Trophoblast cell (in vitro differentiated cells and primary cell): ENCODE measurements at regions not wholly inside any gene's neighbourhood (a gene's known extent, or its start where the extent isn't known, plus 50 kb on each side); places are given as distances from the start of the nearest gene placed in this dataset.

Experiments used
- DNase-seq, 2 donors: peaks; one replicate each; pipeline ENCODE4 v3.0.0-alpha.2; 2016
- H2AFZ ChIP-seq: 2 replicates; pipeline ENCODE4 v1.6.1; 2013; ENCODE audit warnings: low read length, moderate library complexity, mild to moderate bottlenecking; ENCODE audit not compliant: insufficient read depth, poor library complexity
- H2AK5ac ChIP-seq: 2 replicates; pipeline ENCODE4 v1.6.1; 2013; ENCODE audit warnings: mild to moderate bottlenecking, low read length
- H2BK120ac ChIP-seq: 2 replicates; pipeline ENCODE4 v1.6.1; 2013; ENCODE audit warnings: low read length, mild to moderate bottlenecking, moderate library complexity; ENCODE audit not compliant: insufficient read depth, poor library complexity
- H2BK12ac ChIP-seq: 2 replicates; pipeline ENCODE4 v1.6.1; 2013; ENCODE audit warnings: mild to moderate bottlenecking, low read length, moderate library complexity
- H2BK5ac ChIP-seq: 2 replicates; pipeline ENCODE4 v1.6.1; 2013; ENCODE audit warnings: low read length, low read depth, moderate library complexity, mild to moderate bottlenecking; ENCODE audit not compliant: poor library complexity
- H3K14ac ChIP-seq: 2 replicates; pipeline ENCODE4 v1.6.1; 2013; ENCODE audit warnings: mild to moderate bottlenecking, low read length
- H3K18ac ChIP-seq: 2 replicates; pipeline ENCODE4 v1.6.1; 2013; ENCODE audit warnings: mild to moderate bottlenecking, low read length
- H3K23ac ChIP-seq: 2 replicates; pipeline ENCODE4 v1.6.1; 2013; ENCODE audit warnings: low read length
- H3K27ac ChIP-seq: 2 replicates; pipeline ENCODE4 v1.5.1; 2013; ENCODE audit warnings: low read depth, mild to moderate bottlenecking, inconsistent platforms, low read length, moderate library complexity
- H3K27me3 ChIP-seq: 2 replicates; pipeline ENCODE4 v1.6.1; 2013; ENCODE audit warnings: inconsistent platforms, mild to moderate bottlenecking, low read length, moderate library complexity; ENCODE audit not compliant: insufficient read depth
- H3K36me3 ChIP-seq, 2 experiments: 1 replicate in 1 of 2; 2 replicates in 1 of 2; pipeline ENCODE4 v1.6.1; 2013; ENCODE audit warnings: low read length in 2 of 2, mild to moderate bottlenecking in 2 of 2, moderate library complexity in 1 of 2; ENCODE audit not compliant: insufficient read depth in 2 of 2, control insufficient read depth in 1 of 2
- H3K4ac ChIP-seq: 2 replicates; pipeline ENCODE4 v1.6.1; 2013; ENCODE audit warnings: low read depth, mild to moderate bottlenecking, low read length, moderate library complexity
- H3K4me1 ChIP-seq, 2 experiments: 1 replicate in 1 of 2; 2 replicates in 1 of 2; pipeline ENCODE4 v1.6.1; 2013; ENCODE audit warnings: low read length in 2 of 2, mild to moderate bottlenecking in 2 of 2, moderate library complexity in 1 of 2; ENCODE audit not compliant: insufficient read depth in 2 of 2, control insufficient read depth in 1 of 2
- H3K4me2 ChIP-seq: 2 replicates; pipeline ENCODE4 v1.6.1; 2013; ENCODE audit warnings: inconsistent platforms, mild to moderate bottlenecking, low read length, moderate library complexity
- H3K4me3 ChIP-seq: 2 replicates; pipeline ENCODE4 v1.5.1; 2013; ENCODE audit warnings: mild to moderate bottlenecking, low read depth, low read length, inconsistent platforms
- H3K79me1 ChIP-seq: one replicate; pipeline ENCODE4 v1.6.1; 2013; ENCODE audit warnings: low read length
- H3K79me2 ChIP-seq: 2 replicates; pipeline ENCODE4 v1.6.1; 2013; ENCODE audit warnings: low read length, mild to moderate bottlenecking; ENCODE audit not compliant: control insufficient read depth, insufficient read depth, poor library complexity
- H3K9ac ChIP-seq: 2 replicates; pipeline ENCODE4 v1.6.1; 2013; ENCODE audit warnings: mild to moderate bottlenecking, low read length
- H3K9me3 ChIP-seq: 2 replicates; pipeline ENCODE4 v1.6.1; 2013; ENCODE audit warnings: low read depth, mild to moderate bottlenecking, control low read depth, inconsistent platforms, low read length; ENCODE audit not compliant: insufficient read depth
- H4K12ac ChIP-seq: 2 replicates; pipeline ENCODE4 v1.6.1; 2013; ENCODE audit warnings: low read depth, mild to moderate bottlenecking, low read length, moderate library complexity
- H4K8ac ChIP-seq: 2 replicates; pipeline ENCODE4 v1.6.1; 2013; ENCODE audit warnings: low read depth, mild to moderate bottlenecking, low read length, moderate library complexity
- H4K91ac ChIP-seq: one replicate; pipeline ENCODE4 v1.6.1; 2013; ENCODE audit warnings: low read depth, mild to moderate bottlenecking, low read length, moderate library complexity
- whole genome bisulfite sequencing: extraction: QIAGEN DNeasy Blood & Tissue Kit; methylation state at CpG from one replicate; pipeline ENCODE4 v1.1.7; 2013; ENCODE audit warnings: missing lambda C conversion rate; ENCODE audit not compliant: insufficient read length, insufficient coverage; ENCODE audit errors: extremely low coverage; 5-methylcytosine and 5-hydroxymethylcytosine counted together

GRCh38 chr9:115397591-115398312 is 279.8 kb upstream of the TNC start:
- WGBS, result no CpG with 5 or more reads among the region's 4 CpGs

DNA sequence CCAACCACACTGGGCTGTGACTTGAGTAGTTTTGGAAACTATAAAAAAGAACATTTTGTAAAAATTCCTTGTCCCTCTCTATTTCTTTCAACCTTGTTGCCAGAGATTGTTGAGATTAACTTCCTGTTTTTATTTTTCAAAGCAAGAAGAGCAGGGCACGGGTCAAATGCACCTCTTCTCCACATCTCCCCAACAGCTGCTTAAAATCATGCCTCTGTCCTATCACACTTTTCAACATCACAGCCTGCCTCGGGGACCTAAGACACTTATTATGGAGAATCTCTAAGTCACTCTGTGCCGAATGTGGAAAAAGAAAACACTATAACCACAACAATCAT is 280.3 kb upstream of the TNC start:
- Histone ChIP-seq H4K12ac (no peak overlapping the region), H3K4me1 (peaks cover 0 to 3% of the 10 kb centered on the region in 2 experiments), H3K4me3 (no peak overlapping the region), H3K23ac (no peak overlapping the region), H3K36me3 (no peaks in the 10 kb centered on the region), H3K4me2 (no peak overlapping the region), H3K9ac (no peak overlapping the region), H2BK120ac (no peak overlapping the region), H3K14ac (no peak overlapping the region), H4K91ac (no peak overlapping the region), H3K9me3 (no peaks in the 10 kb centered on the region), H3K4ac (no peak overlapping the region), H4K8ac (no peak overlapping the region), H3K27me3 (no peaks in the 10 kb centered on the region), H3K27ac (no peak overlapping the region), H2AK5ac (no peak overlapping the region), H2BK12ac (no peak overlapping the region), H3K79me1 (no peaks in the 10 kb centered on the region), H2AFZ (no peak overlapping the region), H3K79me2 (no peaks in the 10 kb centered on the region), H3K18ac (no peak overlapping the region), H2BK5ac (no peak overlapping the region)
- WGBS, result no CpG with 5 or more reads among the region's 3 CpGs
- DNase-seq, result no peak

More at GRCh38 chr9:115397591-115398312, 279.8 kb upstream of the TNC start:
- peak overlapping the region; percentile 46 for H3K9ac ChIP-seq
- no peaks in the 10 kb centered on the region for H3K79me2 ChIP-seq
- no peak overlapping the region for H3K14ac ChIP-seq
- H2BK120ac ChIP-seq, result no peak overlapping the region
- H3K79me1 ChIP-seq, result no peaks in the 10 kb centered on the region
- no peak overlapping the region for H3K18ac ChIP-seq
- no peak overlapping the region for H4K91ac ChIP-seq
- H4K12ac ChIP-seq, result no peak overlapping the region
- H2AFZ ChIP-seq, result no peak overlapping the region
- no peak overlapping the region for H3K4ac ChIP-seq
- H2BK5ac ChIP-seq, result no peak overlapping the region
- H3K23ac ChIP-seq, result peak overlapping the region; percentile 73
- DNase-seq, result no peak
- H2BK12ac ChIP-seq, result no peak overlapping the region
- no peaks in the 10 kb centered on the region for H3K27me3 ChIP-seq
- H3K36me3 ChIP-seq, result no peaks in the 10 kb centered on the region
- no peak overlapping the region for H3K27ac ChIP-seq
- no peak overlapping the region for H3K4me3 ChIP-seq
- H2AK5ac ChIP-seq, result no peak overlapping the region
- no peaks in the 10 kb centered on the region for H3K9me3 ChIP-seq
- no peak overlapping the region for H3K4me2 ChIP-seq
- H3K4me1 ChIP-seq, result peaks cover 0 to 3% of the 10 kb centered on the region in 2 experiments
- H4K8ac ChIP-seq, result no peak overlapping the region

DNA sequence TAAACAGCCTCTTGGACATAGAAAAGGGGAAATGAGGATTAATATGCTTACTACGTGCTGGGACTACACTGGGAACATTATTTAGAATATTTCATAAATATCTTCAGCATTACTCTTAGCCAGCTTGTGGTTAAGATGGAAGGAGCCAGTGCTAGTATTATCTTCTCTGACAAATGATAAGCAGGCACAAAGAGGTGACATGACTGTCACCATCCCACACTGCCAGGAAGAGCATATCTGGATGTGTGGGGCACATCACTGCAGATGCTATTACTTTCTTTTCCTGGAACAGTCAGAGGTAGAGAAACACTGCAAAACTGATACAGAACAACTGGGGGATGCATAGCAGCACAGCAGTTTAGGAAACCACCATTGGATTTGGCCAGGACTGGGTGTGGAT is 281.0 kb upstream of the TNC start:
- H3K9me3 ChIP-seq, result no peaks in the 10 kb centered on the region
- no peak overlapping the region for H3K4ac ChIP-seq
- no peaks in the 10 kb centered on the region for H3K36me3 ChIP-seq
- DNase-seq, result no peak
- H3K79me1 ChIP-seq, result no peaks in the 10 kb centered on the region
- no peak overlapping the region for H3K14ac ChIP-seq
- no peaks in the 10 kb centered on the region for H3K79me2 ChIP-seq
- H2BK120ac ChIP-seq, result no peak overlapping the region
- WGBS, result no CpG with 5 or more reads among the region's 1 CpG
- no peak overlapping the region for H3K9ac ChIP-seq
- H2BK5ac ChIP-seq, result no peak overlapping the region
- no peak overlapping the region for H3K4me3 ChIP-seq
- H3K27me3 ChIP-seq, result no peaks in the 10 kb centered on the region
- H3K27ac ChIP-seq, result no peak overlapping the region
- H2BK12ac ChIP-seq, result no peak overlapping the region
- peaks cover 0 to 3% of the 10 kb centered on the region in 2 experiments for H3K4me1 ChIP-seq
- no peak overlapping the region for H4K91ac ChIP-seq
- H3K23ac ChIP-seq, result no peak overlapping the region
- H3K4me2 ChIP-seq, result no peak overlapping the region
- no peak overlapping the region for H2AFZ ChIP-seq
- H4K12ac ChIP-seq, result no peak overlapping the region
- no peak overlapping the region for H4K8ac ChIP-seq
- H2AK5ac ChIP-seq, result no peak overlapping the region
- H3K18ac ChIP-seq, result no peak overlapping the region

DNA sequence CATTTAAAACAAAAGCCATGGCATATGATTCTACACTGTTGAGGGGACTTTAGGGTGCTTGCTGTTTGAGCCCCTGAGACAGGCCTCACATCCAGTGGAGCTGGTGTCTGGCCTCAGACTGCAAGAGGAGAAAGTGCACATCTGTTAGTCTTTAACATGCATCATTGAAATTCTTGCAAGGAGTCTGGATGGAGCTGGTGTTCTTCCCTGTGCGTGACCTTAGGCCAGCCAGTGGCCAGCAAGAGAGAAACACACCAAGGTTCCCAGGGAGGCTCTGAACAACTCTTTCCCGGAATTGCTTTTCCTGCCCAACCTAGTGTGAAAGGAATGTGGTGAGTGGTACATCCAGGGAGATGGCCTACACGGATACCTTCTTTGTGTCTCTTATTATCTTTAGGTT is 282.8 kb upstream of the TNC start:
- H3K27ac ChIP-seq, result no peak overlapping the region
- DNase-seq, result no peak
- H4K91ac ChIP-seq, result no peak overlapping the region
- no peak overlapping the region for H2BK12ac ChIP-seq
- H2AK5ac ChIP-seq, result no peak overlapping the region
- H2BK120ac ChIP-seq, result no peak overlapping the region
- no peak overlapping the region for H4K8ac ChIP-seq
- no peaks in the 10 kb centered on the region for H3K27me3 ChIP-seq
- H2AFZ ChIP-seq, result no peak overlapping the region
- no peak overlapping the region for H3K4me3 ChIP-seq
- H3K4me2 ChIP-seq, result no peak overlapping the region
- H2BK5ac ChIP-seq, result no peak overlapping the region
- H3K14ac ChIP-seq, result no peak overlapping the region
- no peaks in the 10 kb centered on the region for H3K9me3 ChIP-seq
- no peak overlapping the region for H3K18ac ChIP-seq
- WGBS, result no CpG with 5 or more reads among the region's 3 CpGs
- no peaks in the 10 kb centered on the region for H3K79me1 ChIP-seq
- no peak overlapping the region for H3K23ac ChIP-seq
- H3K4me1 ChIP-seq, result peaks cover 0 to 3% of the 10 kb centered on the region in 2 experiments
- H3K4ac ChIP-seq, result no peak overlapping the region
- no peak overlapping the region for H3K9ac ChIP-seq
- no peak overlapping the region for H4K12ac ChIP-seq
- H3K36me3 ChIP-seq, result no peaks in the 10 kb centered on the region
- H3K79me2 ChIP-seq, result no peaks in the 10 kb centered on the region
